IMR-90 (cell line): ENCODE measurements at regions not wholly inside any gene's neighbourhood (a gene's known extent, or its start where the extent isn't known, plus 50 kb on each side); places are given as distances from the start of the nearest gene placed in this dataset.

ENCODE experiments used
- ATAC-seq: fragments of 200-7000 bp; cut with Tn5 transposase; 2 replicates; pipeline ENCODE4 v1.9.1; 2020; ENCODE audit warnings: low read depth, mild to moderate bottlenecking, moderate library complexity
- BruUV-seq: library from RNA; stranded (reverse); fragments of 400-500 nt; replicated peaks from 2 replicates; lab custom pipeline; 2021; lab: Mats Ljungman, UMichigan
- CTCF ChIA-PET: fragments of 300-600 bp; formaldehyde crosslinking; extraction: SDS; loops from one replicate; lab custom pipeline; 2021; ENCODE audit warnings: antibody characterized with exemption; lab: Yijun Ruan, JAX
- POLR2A ChIA-PET: fragments of 300-600 bp; sonication (Branson Sonifier 250); formaldehyde crosslinking; loops from one replicate; lab custom pipeline; 2022; ENCODE audit warnings: antibody characterized with exemption; ENCODE audit not compliant: unreplicated experiment; lab: Charles Lee
- DNase-seq: peaks from one replicate; pipeline ENCODE4 v3.0.0; 2013
- H2AFZ ChIP-seq: replicated peaks from 2 replicates; pipeline ENCODE3; 2013; ENCODE audit warnings: low read length, mild to moderate bottlenecking; ENCODE audit not compliant: poor library complexity
- H2AK5ac ChIP-seq: 2 replicates; pipeline ENCODE4 v1.6.1; 2013; ENCODE audit warnings: low read depth, low read length, inconsistent platforms
- H2AK9ac ChIP-seq: replicated peaks from 2 replicates; pipeline ENCODE3; 2013; ENCODE audit warnings: mild to moderate bottlenecking, low read depth, low read length, moderate library complexity; ENCODE audit not compliant: poor library complexity
- H2BK120ac ChIP-seq: 2 replicates; pipeline ENCODE4 v1.6.1; 2013; ENCODE audit warnings: low read depth, low read length, inconsistent platforms
- H2BK15ac ChIP-seq: 3 replicates; pipeline ENCODE4 v1.6.1; 2013; ENCODE audit warnings: low read depth, low read length, inconsistent platforms
- H2BK20ac ChIP-seq: 2 replicates; pipeline ENCODE4 v1.6.1; 2013; ENCODE audit warnings: low read depth, mild to moderate bottlenecking, inconsistent platforms, low read length, moderate library complexity
- H2BK5ac ChIP-seq: 2 replicates; pipeline ENCODE4 v1.6.1; 2013; ENCODE audit warnings: mild to moderate bottlenecking, low read depth, low read length, inconsistent platforms; ENCODE audit not compliant: poor library complexity, severe bottlenecking
- H3K14ac ChIP-seq: replicated peaks from 2 replicates; pipeline ENCODE4 v1.6.1; 2013; ENCODE audit warnings: low read depth, low read length, inconsistent platforms
- H3K18ac ChIP-seq: 2 replicates; pipeline ENCODE4 v1.6.1; 2013; ENCODE audit warnings: low read depth, low read length, control low read depth
- H3K23ac ChIP-seq: 2 replicates; pipeline ENCODE4 v1.6.1; 2013; ENCODE audit warnings: low read depth, low read length, inconsistent platforms
- H3K27ac ChIP-seq: 2 replicates; pipeline ENCODE4 v1.5.1; 2013; ENCODE audit warnings: mild to moderate bottlenecking, control low read depth, low read length; ENCODE audit not compliant: insufficient read depth
- H3K27me3 ChIP-seq: 2 replicates; pipeline ENCODE4 v1.6.1; 2013; ENCODE audit warnings: low read length; ENCODE audit not compliant: control insufficient read depth, insufficient read depth
- H3K36me3 ChIP-seq: 2 replicates; pipeline ENCODE4 v1.6.1; 2013; ENCODE audit warnings: low read length, mixed read lengths; ENCODE audit not compliant: control insufficient read depth, insufficient read depth
- H3K4ac ChIP-seq: 2 replicates; pipeline ENCODE4 v1.6.1; 2013; ENCODE audit warnings: low read depth, low read length, inconsistent platforms
- H3K4me1 ChIP-seq: 2 replicates; pipeline ENCODE4 v1.6.1; 2013; ENCODE audit warnings: low read length, mixed read lengths; ENCODE audit not compliant: control insufficient read depth, insufficient read depth
- H3K4me2 ChIP-seq: 2 replicates; pipeline ENCODE4 v1.6.1; 2013; ENCODE audit warnings: low read depth, mild to moderate bottlenecking, control low read depth, low read length, moderate library complexity
- H3K4me3 ChIP-seq: 2 replicates; pipeline ENCODE4 v1.5.1; 2013; ENCODE audit warnings: low read depth, mild to moderate bottlenecking, control low read depth, low read length, moderate library complexity; ENCODE audit not compliant: insufficient read depth
- H3K56ac ChIP-seq: 2 replicates; pipeline ENCODE4 v1.6.1; 2013; ENCODE audit warnings: low read length, inconsistent platforms; ENCODE audit not compliant: insufficient read depth; ENCODE audit errors: extremely low read depth
- H3K79me1 ChIP-seq, 2 experiments: 2 replicates each; pipeline ENCODE4 v1.6.1; 2013; ENCODE audit warnings: low read length in 2 of 2, inconsistent platforms in 1 of 2, low read depth in 1 of 2
- H3K9ac ChIP-seq: 2 replicates; pipeline ENCODE4 v1.6.1; 2013; ENCODE audit warnings: low read depth, low read length, control low read depth
- H3K9me1 ChIP-seq: 2 replicates; pipeline ENCODE4 v1.6.1; 2013; ENCODE audit warnings: low read length, inconsistent platforms; ENCODE audit not compliant: insufficient read depth
- H3K9me3 ChIP-seq: 2 replicates; pipeline ENCODE4 v1.6.1; 2013; ENCODE audit warnings: low read length; ENCODE audit not compliant: control insufficient read depth, insufficient read depth
- H4K20me1 ChIP-seq: 2 replicates; pipeline ENCODE4 v1.6.1; 2013; ENCODE audit warnings: low read length, inconsistent platforms; ENCODE audit not compliant: insufficient read depth
- H4K5ac ChIP-seq: 2 replicates; pipeline ENCODE4 v1.6.1; 2013; ENCODE audit warnings: mild to moderate bottlenecking, low read depth, low read length, control low read depth
- H4K8ac ChIP-seq, 2 experiments: 2 replicates each; pipeline ENCODE4 v1.6.1; 2013; ENCODE audit warnings: low read depth in 2 of 2, low read length in 2 of 2, control low read depth in 1 of 2, inconsistent platforms in 1 of 2
- H4K91ac ChIP-seq: 2 replicates; pipeline ENCODE4 v1.6.1; 2013; ENCODE audit warnings: low read depth, low read length, inconsistent platforms; ENCODE audit not compliant: insufficient read depth
- BHLHE40 ChIP-seq: fragments of 150-350 bp; IDR thresholded peaks from 2 replicates; pipeline ENCODE4 v1.6.1; 2016; ENCODE audit warnings: mild to moderate bottlenecking, low read depth, low read length
- CEBPB ChIP-seq: IDR thresholded peaks from 2 replicates; pipeline ENCODE4 v1.6.1; 2012; ENCODE audit warnings: low read depth, low read length, improper control_type of control experiment
- CHD1 ChIP-seq: IDR thresholded peaks from 2 replicates; pipeline ENCODE4 v1.6.1; 2012; ENCODE audit warnings: low read depth, low read length, improper control_type of control experiment
- MAFK ChIP-seq: IDR thresholded peaks from 2 replicates; pipeline ENCODE4 v1.6.1; 2012; ENCODE audit warnings: low read depth, low read length, improper control_type of control experiment
- MAZ ChIP-seq: IDR thresholded peaks from 2 replicates; pipeline ENCODE4 v1.6.1; 2012; ENCODE audit warnings: low read depth, mild to moderate bottlenecking, low read length, improper control_type of control experiment, moderate library complexity, borderline replicate concordance
- NFE2L2 ChIP-seq: fragments of 150-350 bp; IDR thresholded peaks from 2 replicates; pipeline ENCODE4 v1.6.1; 2016; ENCODE audit warnings: low read depth, mild to moderate bottlenecking, low read length
- POLR2A ChIP-seq: IDR thresholded peaks from 2 replicates; pipeline ENCODE4 v1.6.1; 2012; ENCODE audit warnings: mild to moderate bottlenecking, low read depth, low read length
- RCOR1 ChIP-seq: IDR thresholded peaks from 2 replicates; pipeline ENCODE4 v1.6.1; 2012; ENCODE audit warnings: mild to moderate bottlenecking, low read length, improper control_type of control experiment; ENCODE audit not compliant: insufficient replicate concordance
- RFX5 ChIP-seq: IDR thresholded peaks from 2 replicates; pipeline ENCODE4 v1.8.0; 2012; ENCODE audit warnings: low read depth, mild to moderate bottlenecking, low read length, moderate library complexity
- SMC3 ChIP-seq: fragments of 150-350 bp; IDR thresholded peaks from 2 replicates; pipeline ENCODE4 v1.6.1; 2016; ENCODE audit warnings: low read depth, mild to moderate bottlenecking, antibody characterized with exemption, low read length, moderate library complexity
- WGBS, 2 experiments: methylation state at CpG; one replicate each; pipeline versions ENCODE4 v1.1.5 to v1.1.7; 2013; ENCODE audit warnings: missing lambda C conversion rate in 2 of 2; ENCODE audit not compliant: insufficient read length in 1 of 2; ENCODE audit errors: extremely low coverage in 2 of 2; 5-methylcytosine and 5-hydroxymethylcytosine counted together
- dilution Hi-C: fragments of 300-500 bp; cut with HindIII; formaldehyde crosslinking; loops from one replicate; pipeline ENCODE4 v1.14.3; 2018; ENCODE audit warnings: low sequenced_read_pairs; ENCODE audit not compliant: unreplicated experiment
- in situ Hi-C: fragments of 300-500 bp; cut with MboI; formaldehyde crosslinking; loops from 3 replicates; pipeline ENCODE4 v1.14.3; 2019; ENCODE audit warnings: low sequenced_read_pairs, inconsistent platforms, mixed read lengths
- intact Hi-C: fragments of 100-400 bp; cut with micrococcal nuclease; formaldehyde crosslinking; loops from 2 replicates; pipeline ENCODE4 v1.10.0; 2022
- TF ChIP-seq, protein P1 (sequence below): fragments of 150-350 bp; IDR thresholded peaks from 2 replicates; pipeline ENCODE4 v1.6.1; 2016; ENCODE audit warnings: low read depth, mild to moderate bottlenecking, low read length, moderate library complexity, borderline replicate concordance
- TF ChIP-seq, protein P2 (sequence below): conservative IDR thresholded peaks from 2 replicates; pipeline ENCODE4 v1.5.1; 2012; ENCODE audit warnings: mild to moderate bottlenecking, low read depth, low read length, improper control_type of control experiment
- TF ChIP-seq, protein P3 (sequence below): fragments of 150-350 bp; IDR thresholded peaks from 2 replicates; pipeline ENCODE4 v1.6.1; 2017; ENCODE audit warnings: mild to moderate bottlenecking, antibody characterized with exemption, low read length, low read depth

- CTCF ChIA-PET, result no interaction called here
- dilution Hi-C loops, result no loop called here
- POLR2A ChIA-PET, result no interaction called here
- Histone ChIP-seq H2BK15ac (no peak overlapping the region), H3K9ac (no peak overlapping the region), H3K36me3 (no peaks in the 10 kb centered on the region), H4K8ac (no peak overlapping the region), H3K27me3 (no peaks in the 10 kb centered on the region), H3K56ac (no peak overlapping the region), H2AFZ (no peak overlapping the region), H2BK20ac (no peak overlapping the region), H3K9me1 (no peaks in the 10 kb centered on the region), H2BK120ac (no peak overlapping the region), H2BK5ac (no peak overlapping the region), H3K79me1 (no peaks in the 10 kb centered on the region), H2AK9ac (no peak overlapping the region), H3K4me1 (no peaks in the 10 kb centered on the region), H3K23ac (no peak overlapping the region), H4K20me1 (no peaks in the 10 kb centered on the region), H3K14ac (no peak overlapping the region), H4K91ac (no peak overlapping the region), H3K9me3 (no peaks in the 10 kb centered on the region), H3K4me2 (no peak overlapping the region), H4K5ac (no peak overlapping the region), H3K4me3 (no peak overlapping the region), H3K27ac (no peak overlapping the region), H3K4ac (no peak overlapping the region), H2AK5ac (no peak overlapping the region), H3K18ac (no peak overlapping the region)
- no peak for ATAC-seq
- no TSS peak for BruUV-seq
- 70% methylated on average over 3 of the region's 6 CpGs; no CpG with 5 or more reads in 1 of the 2 experiments for WGBS, 2 experiments
- in situ Hi-C loops, result no loop called here
- intact Hi-C loops, result no loop called here
- DNase-seq, result no peak
- TF ChIP-seq, protein P1, sequence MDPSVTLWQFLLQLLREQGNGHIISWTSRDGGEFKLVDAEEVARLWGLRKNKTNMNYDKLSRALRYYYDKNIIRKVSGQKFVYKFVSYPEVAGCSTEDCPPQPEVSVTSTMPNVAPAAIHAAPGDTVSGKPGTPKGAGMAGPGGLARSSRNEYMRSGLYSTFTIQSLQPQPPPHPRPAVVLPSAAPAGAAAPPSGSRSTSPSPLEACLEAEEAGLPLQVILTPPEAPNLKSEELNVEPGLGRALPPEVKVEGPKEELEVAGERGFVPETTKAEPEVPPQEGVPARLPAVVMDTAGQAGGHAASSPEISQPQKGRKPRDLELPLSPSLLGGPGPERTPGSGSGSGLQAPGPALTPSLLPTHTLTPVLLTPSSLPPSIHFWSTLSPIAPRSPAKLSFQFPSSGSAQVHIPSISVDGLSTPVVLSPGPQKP, result no peak
- no peak for TF ChIP-seq SMC3
- TF ChIP-seq CEBPB, result no peak
- no peak for TF ChIP-seq RFX5
- TF ChIP-seq POLR2A, result no peak
- no peak for TF ChIP-seq MAFK
- TF ChIP-seq, protein P2, sequence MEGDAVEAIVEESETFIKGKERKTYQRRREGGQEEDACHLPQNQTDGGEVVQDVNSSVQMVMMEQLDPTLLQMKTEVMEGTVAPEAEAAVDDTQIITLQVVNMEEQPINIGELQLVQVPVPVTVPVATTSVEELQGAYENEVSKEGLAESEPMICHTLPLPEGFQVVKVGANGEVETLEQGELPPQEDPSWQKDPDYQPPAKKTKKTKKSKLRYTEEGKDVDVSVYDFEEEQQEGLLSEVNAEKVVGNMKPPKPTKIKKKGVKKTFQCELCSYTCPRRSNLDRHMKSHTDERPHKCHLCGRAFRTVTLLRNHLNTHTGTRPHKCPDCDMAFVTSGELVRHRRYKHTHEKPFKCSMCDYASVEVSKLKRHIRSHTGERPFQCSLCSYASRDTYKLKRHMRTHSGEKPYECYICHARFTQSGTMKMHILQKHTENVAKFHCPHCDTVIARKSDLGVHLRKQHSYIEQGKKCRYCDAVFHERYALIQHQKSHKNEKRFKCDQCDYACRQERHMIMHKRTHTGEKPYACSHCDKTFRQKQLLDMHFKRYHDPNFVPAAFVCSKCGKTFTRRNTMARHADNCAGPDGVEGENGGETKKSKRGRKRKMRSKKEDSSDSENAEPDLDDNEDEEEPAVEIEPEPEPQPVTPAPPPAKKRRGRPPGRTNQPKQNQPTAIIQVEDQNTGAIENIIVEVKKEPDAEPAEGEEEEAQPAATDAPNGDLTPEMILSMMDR, result no peak
- no peak for TF ChIP-seq BHLHE40
- TF ChIP-seq, protein P3, sequence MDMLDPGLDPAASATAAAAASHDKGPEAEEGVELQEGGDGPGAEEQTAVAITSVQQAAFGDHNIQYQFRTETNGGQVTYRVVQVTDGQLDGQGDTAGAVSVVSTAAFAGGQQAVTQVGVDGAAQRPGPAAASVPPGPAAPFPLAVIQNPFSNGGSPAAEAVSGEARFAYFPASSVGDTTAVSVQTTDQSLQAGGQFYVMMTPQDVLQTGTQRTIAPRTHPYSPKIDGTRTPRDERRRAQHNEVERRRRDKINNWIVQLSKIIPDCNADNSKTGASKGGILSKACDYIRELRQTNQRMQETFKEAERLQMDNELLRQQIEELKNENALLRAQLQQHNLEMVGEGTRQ, result no peak
- TF ChIP-seq NFE2L2, result no peak
- no peak for TF ChIP-seq MAZ
- TF ChIP-seq RCOR1, result no peak
- TF ChIP-seq CHD1, result no peak
Observed at GRCh38 chr5:169389318-169389717, 88.4 kb upstream of the SLIT3 start.
